DND-41 (cell line): ENCODE measurements at regions not wholly inside any gene's neighbourhood (a gene's known extent, or its start where the extent isn't known, plus 50 kb on each side); places are given as distances from the start of the nearest gene placed in this dataset.

Experiments used
- ATAC-seq: fragments of 200-7000 bp; cut with Tn5 transposase; 3 replicates; pipeline ENCODE4 v1.9.1; 2021; ENCODE audit warnings: low read depth; ENCODE audit not compliant: insufficient read depth
- DNase-seq: peaks from one replicate; pipeline ENCODE4 v3.0.0-alpha.2; 2020
- H2AFZ ChIP-seq: 2 replicates; pipeline ENCODE4 v1.6.0; 2012; ENCODE audit warnings: low read depth, low read length
- H3K27ac ChIP-seq: 2 replicates; pipeline ENCODE4 v1.5.1; 2012; ENCODE audit warnings: low read length, inconsistent platforms
- H3K27me3 ChIP-seq: fragments of 200-600 bp; sonication (generic); 2 replicates; pipeline ENCODE4 v1.6.0; 2012; ENCODE audit warnings: low read length, mild to moderate bottlenecking, inconsistent platforms; ENCODE audit not compliant: insufficient read depth, poor library complexity
- H3K36me3 ChIP-seq: 2 replicates; pipeline ENCODE4 v1.5.1; 2012; ENCODE audit warnings: low read length, inconsistent platforms; ENCODE audit not compliant: insufficient read depth
- H3K4me1 ChIP-seq: 2 replicates; pipeline ENCODE4 v1.5.1; 2012; ENCODE audit warnings: mild to moderate bottlenecking, low read length; ENCODE audit not compliant: insufficient read depth
- H3K4me2 ChIP-seq: 2 replicates; pipeline ENCODE4 v1.6.0; 2012; ENCODE audit warnings: mild to moderate bottlenecking, moderate library complexity, low read length, inconsistent platforms; ENCODE audit not compliant: insufficient read depth
- H3K4me3 ChIP-seq, 2 experiments: fragments of 200-600 bp in 1 of 2; shearing (Covaris generic) in 1 of 2; 2 replicates each; pipeline ENCODE4 v1.5.1; 2012 to 2016; ENCODE audit warnings: inconsistent platforms in 2 of 2, low read length in 2 of 2, mild to moderate bottlenecking in 2 of 2, low read depth in 1 of 2, moderate library complexity in 1 of 2
- H3K79me2 ChIP-seq: 2 replicates; pipeline ENCODE4 v1.6.0; 2012; ENCODE audit warnings: low read length, inconsistent platforms; ENCODE audit not compliant: insufficient read depth
- H3K9ac ChIP-seq: 2 replicates; pipeline ENCODE4 v1.6.0; 2012; ENCODE audit warnings: low read depth, mild to moderate bottlenecking, inconsistent platforms, low read length, moderate library complexity
- H3K9me3 ChIP-seq: 2 replicates; pipeline ENCODE4 v1.5.1; 2012; ENCODE audit warnings: low read length, moderate library complexity, mild to moderate bottlenecking, inconsistent platforms; ENCODE audit not compliant: insufficient read depth, severe bottlenecking
- H4K20me1 ChIP-seq: 2 replicates; pipeline ENCODE4 v1.6.0; 2012; ENCODE audit warnings: low read length; ENCODE audit not compliant: insufficient read depth
- EZH2 ChIP-seq: IDR thresholded peaks from 3 replicates; pipeline ENCODE4 v1.6.1; 2012; ENCODE audit warnings: borderline replicate concordance, low read depth, mild to moderate bottlenecking, moderate library complexity, low read length, inconsistent platforms; ENCODE audit not compliant: severe bottlenecking
- TF ChIP-seq, protein P1 (sequence below): IDR thresholded peaks from 2 replicates; pipeline ENCODE4 v1.5.1; 2012; ENCODE audit warnings: borderline replicate concordance, low read length, moderate library complexity, mild to moderate bottlenecking; ENCODE audit not compliant: poor library complexity, severe bottlenecking; ENCODE audit errors: extremely low read depth

DNA sequence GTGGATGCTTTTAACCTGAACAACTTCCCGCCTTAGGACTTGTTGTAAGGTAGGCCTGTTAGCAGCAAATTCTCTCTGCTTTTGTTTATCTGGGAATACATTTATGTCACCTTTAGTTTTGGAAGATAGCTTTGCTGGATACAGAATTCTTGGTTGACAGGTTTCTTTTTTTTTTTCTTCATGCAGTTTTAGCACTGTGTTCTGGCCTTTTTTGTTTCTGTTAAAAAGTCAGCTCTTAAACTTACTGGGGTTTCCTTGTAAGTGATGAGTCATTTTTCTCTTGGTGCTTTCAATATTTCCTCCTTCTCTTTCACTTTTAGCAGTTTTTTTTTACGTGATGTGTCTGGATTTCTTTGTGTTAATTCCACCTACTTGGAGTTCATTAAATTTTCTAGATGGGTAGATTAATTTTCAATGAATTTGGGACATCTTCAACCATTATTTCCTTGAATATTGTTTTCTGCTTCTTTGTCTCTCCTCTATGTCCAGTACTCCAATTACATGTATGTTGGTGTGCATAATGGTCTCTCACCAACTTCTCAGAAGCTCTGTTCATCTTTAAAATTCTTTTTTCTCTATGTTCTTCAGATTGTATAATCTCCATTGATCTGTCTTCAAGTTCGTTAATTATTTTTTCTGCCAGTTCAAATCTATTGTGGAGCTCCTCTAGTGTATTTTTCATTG, 188.2 kb upstream of the ZNF536 start:
- no peak overlapping the region for H3K9ac ChIP-seq
- H3K79me2 ChIP-seq: no peaks in the 10 kb centered on the region
- TF ChIP-seq, protein P1, sequence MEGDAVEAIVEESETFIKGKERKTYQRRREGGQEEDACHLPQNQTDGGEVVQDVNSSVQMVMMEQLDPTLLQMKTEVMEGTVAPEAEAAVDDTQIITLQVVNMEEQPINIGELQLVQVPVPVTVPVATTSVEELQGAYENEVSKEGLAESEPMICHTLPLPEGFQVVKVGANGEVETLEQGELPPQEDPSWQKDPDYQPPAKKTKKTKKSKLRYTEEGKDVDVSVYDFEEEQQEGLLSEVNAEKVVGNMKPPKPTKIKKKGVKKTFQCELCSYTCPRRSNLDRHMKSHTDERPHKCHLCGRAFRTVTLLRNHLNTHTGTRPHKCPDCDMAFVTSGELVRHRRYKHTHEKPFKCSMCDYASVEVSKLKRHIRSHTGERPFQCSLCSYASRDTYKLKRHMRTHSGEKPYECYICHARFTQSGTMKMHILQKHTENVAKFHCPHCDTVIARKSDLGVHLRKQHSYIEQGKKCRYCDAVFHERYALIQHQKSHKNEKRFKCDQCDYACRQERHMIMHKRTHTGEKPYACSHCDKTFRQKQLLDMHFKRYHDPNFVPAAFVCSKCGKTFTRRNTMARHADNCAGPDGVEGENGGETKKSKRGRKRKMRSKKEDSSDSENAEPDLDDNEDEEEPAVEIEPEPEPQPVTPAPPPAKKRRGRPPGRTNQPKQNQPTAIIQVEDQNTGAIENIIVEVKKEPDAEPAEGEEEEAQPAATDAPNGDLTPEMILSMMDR: no peak
- no peak for TF ChIP-seq EZH2
- no peaks in the 10 kb centered on the region for H3K4me1 ChIP-seq
- H4K20me1 ChIP-seq: no peaks in the 10 kb centered on the region
- H3K27ac ChIP-seq: no peak overlapping the region
- H3K4me3 ChIP-seq: no peak overlapping the region
- DNase-seq: no peak
- H3K9me3 ChIP-seq: peaks cover 15% of the 10 kb centered on the region
- H2AFZ ChIP-seq: no peak overlapping the region
- no peak overlapping the region for H3K4me2 ChIP-seq
- ATAC-seq: no peak
- H3K27me3 ChIP-seq: no peaks in the 10 kb centered on the region
- H3K36me3 ChIP-seq: no peaks in the 10 kb centered on the region

GRCh38 chr19:30202060-30202600, 170.1 kb upstream of the ZNF536 start:
- no peaks in the 10 kb centered on the region for H3K36me3 ChIP-seq
- ATAC-seq: no peak

GRCh38 chr19:30204721-30205120, 167.5 kb upstream of the ZNF536 start:
- Histone ChIP-seq H3K36me3 (no peaks in the 10 kb centered on the region), H3K4me1 (no peaks in the 10 kb centered on the region), H3K4me3 (no peak overlapping the region), H3K4me2 (no peak overlapping the region), H3K9me3 (no peaks in the 10 kb centered on the region), H3K27ac (no peak overlapping the region), H3K9ac (no peak overlapping the region), H3K79me2 (no peaks in the 10 kb centered on the region), H3K27me3 (no peaks in the 10 kb centered on the region), H2AFZ (no peak overlapping the region), H4K20me1 (no peaks in the 10 kb centered on the region)
- no peak for DNase-seq
- no peak for TF ChIP-seq EZH2
- TF ChIP-seq, protein P1: no peak
- ATAC-seq: no peak

More at GRCh38 chr19:30202060-30202600, 170.1 kb upstream of the ZNF536 start:
- Histone ChIP-seq H3K79me2 (no peaks in the 10 kb centered on the region), H3K9ac (no peak overlapping the region), H2AFZ (no peak overlapping the region), H3K9me3 (no peaks in the 10 kb centered on the region), H3K27ac (no peak overlapping the region), H3K27me3 (no peaks in the 10 kb centered on the region), H3K4me3 (no peak overlapping the region), H4K20me1 (no peaks in the 10 kb centered on the region), H3K4me2 (no peak overlapping the region), H3K4me1 (no peaks in the 10 kb centered on the region)
- DNase-seq: no peak
- TF ChIP-seq, protein P1: no peak
- no peak for TF ChIP-seq EZH2
